ENCODE measurements at regions not wholly inside any gene's neighbourhood (a gene's known extent, or its start where the extent isn't known, plus 50 kb on each side); places are given as distances from the start of the nearest gene placed in this dataset.

DNA sequence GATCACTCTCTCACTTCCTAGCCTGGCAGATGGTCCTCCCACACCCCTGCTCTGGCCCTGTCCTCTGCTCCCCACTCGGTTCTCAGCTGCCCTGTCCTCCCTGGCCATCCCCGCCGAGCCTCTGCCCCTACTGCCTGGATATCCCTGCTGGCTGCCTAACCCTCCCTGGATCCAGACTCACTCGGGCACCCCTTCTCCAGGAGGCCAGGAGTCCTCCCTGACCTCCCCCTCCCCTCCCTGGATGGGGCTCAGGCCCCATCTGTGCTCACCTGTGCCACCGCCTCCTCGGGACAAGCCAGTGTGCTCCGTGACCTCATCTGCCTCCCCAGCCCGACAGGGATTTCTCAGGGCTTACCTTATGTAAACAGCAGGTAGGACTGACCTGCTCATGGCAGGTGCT lies 406.1 kb downstream of the TCERG1L start:
- H3K79me2 ChIP-seq (ENCODE audit: insufficient read depth, low read length) = no peaks in the 10 kb centered on the region
- no peaks in the 10 kb centered on the region for H3K4me1 ChIP-seq (ENCODE audit: insufficient read depth, low read length, poor library complexity, severe bottlenecking)
- H3F3A ChIP-seq (ENCODE audit: low read depth) = no peaks in the 10 kb centered on the region
- no peaks in the 10 kb centered on the region for H4K20me1 ChIP-seq (ENCODE audit: insufficient read depth, low read length, poor library complexity, severe bottlenecking)
- no peak overlapping the region for H3K9ac ChIP-seq (ENCODE audit: low read depth, low read length, poor library complexity, severe bottlenecking)
- H3K9me3 ChIP-seq (ENCODE audit: insufficient read depth, low read depth, low read length) = peaks cover 12% of the 10 kb centered on the region; the same call in 1 of the 2 replicates
- H3K27me3 ChIP-seq (ENCODE audit: insufficient read depth, low read length, poor library complexity, severe bottlenecking) = no peaks in the 10 kb centered on the region
- H3K4me3 ChIP-seq (ENCODE audit: low read length, poor library complexity, severe bottlenecking) = no peak overlapping the region
- H2AFZ ChIP-seq (ENCODE audit: low read length) = no peak overlapping the region
- H3K4me2 ChIP-seq (ENCODE audit: low read depth, low read length, poor library complexity, severe bottlenecking) = no peak overlapping the region
- TF ChIP-seq EZH2phosphoT487 (IDR thresholded peaks at IDR 0.05; ENCODE audit: borderline replicate concordance) = no peak
- TF ChIP-seq, protein P1, sequence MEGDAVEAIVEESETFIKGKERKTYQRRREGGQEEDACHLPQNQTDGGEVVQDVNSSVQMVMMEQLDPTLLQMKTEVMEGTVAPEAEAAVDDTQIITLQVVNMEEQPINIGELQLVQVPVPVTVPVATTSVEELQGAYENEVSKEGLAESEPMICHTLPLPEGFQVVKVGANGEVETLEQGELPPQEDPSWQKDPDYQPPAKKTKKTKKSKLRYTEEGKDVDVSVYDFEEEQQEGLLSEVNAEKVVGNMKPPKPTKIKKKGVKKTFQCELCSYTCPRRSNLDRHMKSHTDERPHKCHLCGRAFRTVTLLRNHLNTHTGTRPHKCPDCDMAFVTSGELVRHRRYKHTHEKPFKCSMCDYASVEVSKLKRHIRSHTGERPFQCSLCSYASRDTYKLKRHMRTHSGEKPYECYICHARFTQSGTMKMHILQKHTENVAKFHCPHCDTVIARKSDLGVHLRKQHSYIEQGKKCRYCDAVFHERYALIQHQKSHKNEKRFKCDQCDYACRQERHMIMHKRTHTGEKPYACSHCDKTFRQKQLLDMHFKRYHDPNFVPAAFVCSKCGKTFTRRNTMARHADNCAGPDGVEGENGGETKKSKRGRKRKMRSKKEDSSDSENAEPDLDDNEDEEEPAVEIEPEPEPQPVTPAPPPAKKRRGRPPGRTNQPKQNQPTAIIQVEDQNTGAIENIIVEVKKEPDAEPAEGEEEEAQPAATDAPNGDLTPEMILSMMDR (conservative IDR thresholded peaks at IDR 0.05; ENCODE audit: low read length) = no peak
- H3K9me2 ChIP-seq (replicated peaks; ENCODE audit: low read depth, low read length) = no peaks in the 10 kb centered on the region
- H3K36me3 ChIP-seq (ENCODE audit: insufficient read depth, low read length) = no peaks in the 10 kb centered on the region

DNA sequence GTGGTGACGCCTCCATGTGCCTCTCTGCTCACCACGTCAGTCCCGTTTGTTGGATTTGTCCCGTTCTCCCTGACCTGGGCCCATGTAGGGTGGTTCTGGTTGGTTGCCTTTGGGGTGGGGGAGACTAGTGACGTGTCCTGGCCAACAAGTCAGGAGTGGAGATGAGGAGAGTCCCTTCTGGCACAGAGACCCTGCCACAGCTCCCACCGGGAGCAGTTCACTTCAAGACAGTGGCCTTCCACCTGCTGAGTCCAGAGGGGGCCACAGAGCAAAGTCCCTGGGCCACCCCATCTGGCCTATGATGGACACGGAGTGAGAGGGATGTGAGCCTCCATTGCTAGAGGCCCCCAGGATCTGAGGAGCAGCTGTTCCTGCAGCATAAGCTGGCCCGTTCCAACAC lies 405.6 kb downstream of the TCERG1L start:
- Histone ChIP-seq H2AFZ (ENCODE audit: low read length) (no peak overlapping the region), H3K4me3 (ENCODE audit: low read length, poor library complexity, severe bottlenecking) (no peak overlapping the region), H3K4me1 (ENCODE audit: insufficient read depth, low read length, poor library complexity, severe bottlenecking) (no peaks in the 10 kb centered on the region), H3K4me2 (ENCODE audit: low read depth, low read length, poor library complexity, severe bottlenecking) (no peak overlapping the region), H3K36me3 (ENCODE audit: insufficient read depth, low read length) (no peaks in the 10 kb centered on the region), H3F3A (ENCODE audit: low read depth) (no peaks in the 10 kb centered on the region), H3K9ac (ENCODE audit: low read depth, low read length, poor library complexity, severe bottlenecking) (no peak overlapping the region), H3K9me3 (ENCODE audit: insufficient read depth, low read depth, low read length) (peaks cover 12% of the 10 kb centered on the region; the same call in 1 of the 2 replicates), H3K79me2 (ENCODE audit: insufficient read depth, low read length) (no peaks in the 10 kb centered on the region), H4K20me1 (ENCODE audit: insufficient read depth, low read length, poor library complexity, severe bottlenecking) (no peaks in the 10 kb centered on the region), H3K27me3 (ENCODE audit: insufficient read depth, low read length, poor library complexity, severe bottlenecking) (no peaks in the 10 kb centered on the region), H3K9me2 (replicated peaks; ENCODE audit: low read depth, low read length) (no peaks in the 10 kb centered on the region)
- no peak for TF ChIP-seq EZH2phosphoT487 (IDR thresholded peaks at IDR 0.05; ENCODE audit: borderline replicate concordance)
- TF ChIP-seq, protein P1 (conservative IDR thresholded peaks at IDR 0.05; ENCODE audit: low read length) = no peak

DNA sequence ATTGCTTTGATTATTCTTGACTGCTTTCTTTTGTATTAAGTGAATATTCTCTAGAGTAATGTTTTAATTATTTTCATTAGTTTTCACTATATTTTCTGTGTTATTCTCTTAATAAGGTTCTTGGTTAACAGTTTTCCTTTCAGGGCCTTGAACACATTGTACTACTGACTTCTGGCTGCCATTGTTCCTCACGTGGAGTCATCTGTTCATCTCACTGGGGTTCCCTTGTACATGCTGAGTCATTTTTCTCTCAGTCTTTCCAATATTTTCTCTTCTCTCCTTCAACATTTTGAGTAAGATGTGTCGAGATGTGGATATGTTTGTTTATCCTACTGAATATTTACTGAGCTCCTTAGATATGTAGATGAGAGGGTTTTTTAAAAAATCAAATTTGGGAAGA lies 400.7 kb downstream of the TCERG1L start:
- no peaks in the 10 kb centered on the region for H3K27me3 ChIP-seq (ENCODE audit: insufficient read depth, low read length, poor library complexity, severe bottlenecking)
- TF ChIP-seq EZH2phosphoT487 (IDR thresholded peaks at IDR 0.05; ENCODE audit: borderline replicate concordance) = no peak
- TF ChIP-seq, protein P1 (conservative IDR thresholded peaks at IDR 0.05; ENCODE audit: low read length) = no peak
- H3F3A ChIP-seq (ENCODE audit: low read depth) = no peaks in the 10 kb centered on the region
- no peaks in the 10 kb centered on the region for H3K4me1 ChIP-seq (ENCODE audit: insufficient read depth, low read length, poor library complexity, severe bottlenecking)
- no peaks in the 10 kb centered on the region for H3K79me2 ChIP-seq (ENCODE audit: insufficient read depth, low read length)
- no peak overlapping the region for H3K9ac ChIP-seq (ENCODE audit: low read depth, low read length, poor library complexity, severe bottlenecking)
- H3K4me3 ChIP-seq (ENCODE audit: low read length, poor library complexity, severe bottlenecking) = no peak overlapping the region
- H3K36me3 ChIP-seq (ENCODE audit: insufficient read depth, low read length) = no peaks in the 10 kb centered on the region
- H3K9me3 ChIP-seq (ENCODE audit: insufficient read depth, low read depth, low read length) = peaks cover 5% of the 10 kb centered on the region; the same call in 1 of the 2 replicates
- H3K9me2 ChIP-seq (replicated peaks; ENCODE audit: low read depth, low read length) = no peaks in the 10 kb centered on the region
- H3K4me2 ChIP-seq (ENCODE audit: low read depth, low read length, poor library complexity, severe bottlenecking) = no peak overlapping the region
- no peak overlapping the region for H2AFZ ChIP-seq (ENCODE audit: low read length)
- H4K20me1 ChIP-seq (ENCODE audit: insufficient read depth, low read length, poor library complexity, severe bottlenecking) = no peaks in the 10 kb centered on the region
